MM.1S (cell line): ENCODE measurements at regions not wholly inside any gene's neighbourhood (a gene's known extent, or its start where the extent isn't known, plus 50 kb on each side); places are given as distances from the start of the nearest gene placed in this dataset.

Experiments used
- DNase-seq: peaks from one replicate; pipeline ENCODE4 v3.0.0-alpha.2; 2015
- H2AFZ ChIP-seq: fragments of 300-600 bp; sonication (generic); 2 replicates; pipeline ENCODE4 v1.6.0; 2016; ENCODE audit warnings: antibody characterized with exemption, low read length
- H3F3A ChIP-seq: fragments of 300-600 bp; sonication (generic); 2 replicates; pipeline ENCODE4 v1.6.1; 2016; ENCODE audit warnings: mild to moderate bottlenecking, antibody characterized with exemption, low read length, moderate library complexity, mixed read lengths; ENCODE audit not compliant: insufficient read depth
- H3K27ac ChIP-seq: fragments of 300-600 bp; sonication (generic); 2 replicates; pipeline ENCODE4 v1.5.1; 2016; ENCODE audit warnings: mild to moderate bottlenecking, low read length
- H3K27me3 ChIP-seq: fragments of 300-600 bp; sonication (generic); replicated peaks from 2 replicates; pipeline ENCODE4 v1.6.0; 2016; ENCODE audit warnings: low read length; ENCODE audit not compliant: insufficient read depth
- H3K36me3 ChIP-seq: fragments of 300-600 bp; sonication (generic); replicated peaks from 2 replicates; pipeline ENCODE4 v1.6.1; 2016; ENCODE audit warnings: mild to moderate bottlenecking, low read length, mixed read lengths; ENCODE audit not compliant: insufficient read depth
- H3K4me1 ChIP-seq: fragments of 300-600 bp; sonication (generic); 2 replicates; pipeline ENCODE4 v1.6.1; 2016; ENCODE audit warnings: low read length, mixed read lengths
- H3K4me2 ChIP-seq: fragments of 300-600 bp; sonication (generic); 2 replicates; pipeline ENCODE4 v1.6.0; 2016; ENCODE audit warnings: low read depth, low read length
- H3K4me3 ChIP-seq: fragments of 300-600 bp; sonication (generic); 2 replicates; pipeline ENCODE4 v1.5.1; 2016; ENCODE audit warnings: low read length, mixed read lengths
- H3K79me2 ChIP-seq: fragments of 300-600 bp; sonication (generic); 2 replicates; pipeline ENCODE4 v1.6.1; 2016; ENCODE audit warnings: mixed run types, low read length, mixed read lengths
- H3K9ac ChIP-seq: fragments of 300-600 bp; sonication (generic); 2 replicates; pipeline ENCODE4 v1.6.1; 2016; ENCODE audit warnings: low read length, mixed read lengths
- H3K9me2 ChIP-seq: fragments of 300-600 bp; sonication (generic); replicated peaks from 2 replicates; pipeline ENCODE4 v1.6.1; 2016; ENCODE audit warnings: mild to moderate bottlenecking, low read length, mixed read lengths; ENCODE audit not compliant: insufficient read depth
- H3K9me3 ChIP-seq: fragments of 300-600 bp; sonication (generic); replicated peaks from 2 replicates; pipeline ENCODE4 v1.6.1; 2016; ENCODE audit warnings: mild to moderate bottlenecking, low read length, mixed read lengths; ENCODE audit not compliant: insufficient read depth
- H4K20me1 ChIP-seq: fragments of 300-600 bp; sonication (generic); 2 replicates; pipeline ENCODE4 v1.6.1; 2016; ENCODE audit warnings: mild to moderate bottlenecking, low read length, moderate library complexity, mixed read lengths; ENCODE audit not compliant: insufficient read depth
- CTCF ChIP-seq: fragments of 300-600 bp; sonication (generic); IDR thresholded peaks from 2 replicates; pipeline ENCODE4 v1.5.1; 2016; ENCODE audit warnings: antibody characterized with exemption, low read length, mixed read lengths
- EZH2 ChIP-seq: fragments of 300-600 bp; sonication (generic); optimal IDR thresholded peaks from 2 replicates; pipeline ENCODE3; 2017; ENCODE audit warnings: low read depth, mild to moderate bottlenecking, antibody characterized with exemption, low read length, mixed read lengths
- EZH2phosphoT487 ChIP-seq: fragments of 300-600 bp; sonication (generic); IDR thresholded peaks from 2 replicates; pipeline ENCODE4 v1.6.1; 2018; ENCODE audit warnings: antibody characterized with exemption, low read length

GRCh38 chr10:29691564-29692072 lies 56.8 kb upstream of the SVIL start:
- H3F3A ChIP-seq, result no peaks in the 10 kb centered on the region
- no peak for DNase-seq
- no peak for TF ChIP-seq EZH2
- TF ChIP-seq CTCF, result no peak
- no peak for TF ChIP-seq EZH2phosphoT487
- H3K9ac ChIP-seq, result no peak overlapping the region
- no peak overlapping the region for H3K27ac ChIP-seq
- H3K9me2 ChIP-seq, result no peaks in the 10 kb centered on the region
- no peaks in the 10 kb centered on the region for H3K36me3 ChIP-seq
- H3K79me2 ChIP-seq, result no peaks in the 10 kb centered on the region
- no peak overlapping the region for H3K4me3 ChIP-seq
- no peaks in the 10 kb centered on the region for H3K27me3 ChIP-seq
- no peak overlapping the region for H3K4me2 ChIP-seq
- no peaks in the 10 kb centered on the region for H3K9me3 ChIP-seq
- H3K4me1 ChIP-seq, result no peaks in the 10 kb centered on the region
- H4K20me1 ChIP-seq, result no peaks in the 10 kb centered on the region
- H2AFZ ChIP-seq, result no peak overlapping the region

GRCh38 chr10:29689001-29689400 lies 54.2 kb upstream of the SVIL start:
- H3K79me2 ChIP-seq, result no peaks in the 10 kb centered on the region
- TF ChIP-seq EZH2phosphoT487, result no peak
- no peak for TF ChIP-seq CTCF
- no peak for TF ChIP-seq EZH2
- H3K27ac ChIP-seq, result no peak overlapping the region
- H3K4me1 ChIP-seq, result no peaks in the 10 kb centered on the region
- H3K9ac ChIP-seq, result no peak overlapping the region
- H3K27me3 ChIP-seq, result no peaks in the 10 kb centered on the region
- no peaks in the 10 kb centered on the region for H3K9me2 ChIP-seq
- H3K4me3 ChIP-seq, result no peak overlapping the region
- H4K20me1 ChIP-seq, result no peaks in the 10 kb centered on the region
- H3K9me3 ChIP-seq, result no peaks in the 10 kb centered on the region
- no peaks in the 10 kb centered on the region for H3F3A ChIP-seq
- H3K36me3 ChIP-seq, result no peaks in the 10 kb centered on the region
- no peak overlapping the region for H2AFZ ChIP-seq
- no peak for DNase-seq
- no peak overlapping the region for H3K4me2 ChIP-seq

GRCh38 chr10:29688230-29688661 lies 53.5 kb upstream of the SVIL start:
- Histone ChIP-seq H3K9me3 (no peaks in the 10 kb centered on the region), H2AFZ (no peak overlapping the region), H3K4me1 (no peaks in the 10 kb centered on the region), H3K4me3 (no peak overlapping the region), H3K4me2 (no peak overlapping the region), H3K9ac (no peak overlapping the region), H3K79me2 (no peaks in the 10 kb centered on the region), H3K36me3 (no peaks in the 10 kb centered on the region), H3K9me2 (no peaks in the 10 kb centered on the region), H3K27me3 (no peaks in the 10 kb centered on the region), H3K27ac (no peak overlapping the region), H3F3A (no peaks in the 10 kb centered on the region), H4K20me1 (no peaks in the 10 kb centered on the region)
- no peak for DNase-seq
- TF ChIP-seq CTCF, result no peak
- TF ChIP-seq EZH2phosphoT487, result no peak
- no peak for TF ChIP-seq EZH2
